GM23248 (cell line): ENCODE measurements at regions not wholly inside any gene's neighbourhood (a gene's known extent, or its start where the extent isn't known, plus 50 kb on each side); places are given as distances from the start of the nearest gene placed in this dataset.

Experiments
- DNase-seq: peaks from one replicate; pipeline ENCODE4 v3.0.0-alpha.2; 2015
- H2AFZ ChIP-seq: fragments of 200-600 bp; sonication (generic); 2 replicates; pipeline ENCODE4 v1.6.1; 2016; ENCODE audit warnings: antibody characterized with exemption
- H3F3A ChIP-seq: fragments of 200-600 bp; sonication (generic); 2 replicates; pipeline ENCODE4 v1.6.1; 2016; ENCODE audit warnings: mild to moderate bottlenecking, antibody characterized with exemption, mixed run types; ENCODE audit not compliant: insufficient read depth
- H3K27ac ChIP-seq: fragments of 200-600 bp; sonication (generic); 2 replicates; pipeline ENCODE4 v1.5.1; 2016; ENCODE audit warnings: mild to moderate bottlenecking
- H3K27me3 ChIP-seq: fragments of 200-600 bp; sonication (generic); replicated peaks from 2 replicates; pipeline ENCODE4 v1.6.1; 2016; ENCODE audit warnings: mild to moderate bottlenecking; ENCODE audit not compliant: insufficient read depth
- H3K36me3 ChIP-seq: fragments of 200-600 bp; sonication (generic); 2 replicates; pipeline ENCODE4 v1.6.1; 2016; ENCODE audit warnings: low read depth, mild to moderate bottlenecking
- H3K4me1 ChIP-seq: fragments of 200-600 bp; sonication (generic); 2 replicates; pipeline ENCODE4 v1.6.1; 2016; ENCODE audit warnings: mild to moderate bottlenecking; ENCODE audit not compliant: insufficient read depth
- H3K4me2 ChIP-seq: fragments of 200-600 bp; sonication (generic); one replicate; pipeline ENCODE4 v1.6.1; 2016; ENCODE audit warnings: mild to moderate bottlenecking; ENCODE audit not compliant: unreplicated experiment
- H3K4me3 ChIP-seq: fragments of 200-600 bp; sonication (generic); 2 replicates; pipeline ENCODE4 v1.5.1; 2016; ENCODE audit warnings: mild to moderate bottlenecking
- H3K79me2 ChIP-seq: fragments of 200-600 bp; sonication (generic); 2 replicates; pipeline ENCODE4 v1.6.1; 2016; ENCODE audit warnings: mild to moderate bottlenecking; ENCODE audit not compliant: insufficient read depth
- H3K9ac ChIP-seq: fragments of 200-600 bp; sonication (generic); 2 replicates; pipeline ENCODE4 v1.6.1; 2016; ENCODE audit warnings: mild to moderate bottlenecking
- H3K9me2 ChIP-seq: fragments of 200-600 bp; sonication (generic); 2 replicates; pipeline ENCODE4 v1.6.1; 2016; ENCODE audit warnings: mixed run types, mild to moderate bottlenecking, moderate library complexity; ENCODE audit not compliant: insufficient read depth
- H3K9me3 ChIP-seq: fragments of 200-600 bp; sonication (generic); one replicate; pipeline ENCODE4 v1.6.1; 2017; ENCODE audit warnings: low read depth
- H4K20me1 ChIP-seq: fragments of 200-600 bp; sonication (generic); 2 replicates; pipeline ENCODE4 v1.6.0; 2016; ENCODE audit not compliant: insufficient read depth
- EZH2 ChIP-seq: fragments of 200-600 bp; sonication (generic); IDR thresholded peaks from 2 replicates; pipeline ENCODE4 v1.6.1; 2018; ENCODE audit warnings: antibody characterized with exemption, mild to moderate bottlenecking; ENCODE audit not compliant: insufficient read depth, poor library complexity, severe bottlenecking
- EZH2phosphoT487 ChIP-seq: fragments of 200-600 bp; sonication (generic); IDR thresholded peaks from 2 replicates; pipeline ENCODE4 v1.6.1; 2018; ENCODE audit warnings: antibody characterized with exemption, moderate library complexity, mild to moderate bottlenecking, low read depth; ENCODE audit not compliant: insufficient read depth
- WGBS, 2 experiments: methylation state at CpG; one replicate each; pipeline ENCODE4 v1.1.6; 2015 to 2017; ENCODE audit warnings: low lambda C conversion rate in 2 of 2, low coverage in 1 of 2; ENCODE audit errors: missing lambda C conversion rate in 2 of 2; 5-methylcytosine and 5-hydroxymethylcytosine counted together
- in situ Hi-C: fragments of 300-500 bp; cut with MboI; formaldehyde crosslinking; loops from 2 replicates; pipeline ENCODE4 v1.15.0; 2020

DNA sequence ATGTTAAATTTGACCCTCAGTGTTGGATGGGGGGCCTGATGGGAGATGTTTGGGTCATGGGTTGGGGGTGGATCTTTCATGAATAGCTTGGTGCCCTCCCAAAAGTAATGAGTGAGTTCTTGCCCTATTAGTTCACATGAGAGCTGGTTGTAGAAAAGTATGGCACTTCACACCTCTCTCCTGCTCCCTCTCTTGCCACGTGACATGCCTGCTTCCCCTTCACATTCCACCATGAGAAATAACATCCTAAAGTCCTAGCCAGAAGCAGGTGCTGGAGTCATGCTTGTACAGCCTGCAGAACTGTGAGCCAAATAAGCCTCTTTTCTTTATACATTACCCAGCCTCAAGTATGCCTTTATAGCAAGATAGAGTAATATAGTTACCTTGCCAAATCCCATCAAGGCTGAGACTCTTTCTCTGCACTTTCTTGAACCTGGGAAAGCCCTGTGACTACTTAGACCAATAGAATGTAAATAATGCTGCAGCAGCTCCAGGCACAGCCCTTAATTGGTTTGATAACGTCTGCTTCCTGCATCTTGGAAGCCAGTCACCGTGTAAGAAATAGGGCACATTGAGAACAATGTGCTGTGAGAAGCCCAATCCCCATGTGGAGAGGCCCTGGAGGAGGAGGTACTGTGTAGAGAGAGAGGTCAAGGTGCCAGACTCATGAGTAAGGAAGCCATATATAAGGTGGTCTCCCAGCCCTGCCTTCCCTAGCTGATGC lies 88.0 kb upstream of the NAMPT start:
- Histone ChIP-seq H3K79me2 (no peaks in the 10 kb centered on the region), H3F3A (peaks cover 17% of the 10 kb centered on the region), H3K27ac (no peak overlapping the region), H3K27me3 (no peaks in the 10 kb centered on the region), H3K9ac (no peak overlapping the region), H3K4me2 (no peak overlapping the region), H2AFZ (no peak overlapping the region), H4K20me1 (no peaks in the 10 kb centered on the region), H3K9me3 (no peaks in the 10 kb centered on the region), H3K36me3 (no peaks in the 10 kb centered on the region), H3K4me3 (no peak overlapping the region), H3K4me1 (0 out of 2 replicates have a peak, but pooled peaks cover 4% of the 10 kb centered on the region), H3K9me2 (no peaks in the 10 kb centered on the region)
- no peak for DNase-seq
- 75 to 78% methylated on average over 3 of the region's 3 CpGs for WGBS, 2 experiments
- in situ Hi-C loops = no loop called here
- TF ChIP-seq EZH2 (no peak), EZH2phosphoT487 (no peak)

DNA sequence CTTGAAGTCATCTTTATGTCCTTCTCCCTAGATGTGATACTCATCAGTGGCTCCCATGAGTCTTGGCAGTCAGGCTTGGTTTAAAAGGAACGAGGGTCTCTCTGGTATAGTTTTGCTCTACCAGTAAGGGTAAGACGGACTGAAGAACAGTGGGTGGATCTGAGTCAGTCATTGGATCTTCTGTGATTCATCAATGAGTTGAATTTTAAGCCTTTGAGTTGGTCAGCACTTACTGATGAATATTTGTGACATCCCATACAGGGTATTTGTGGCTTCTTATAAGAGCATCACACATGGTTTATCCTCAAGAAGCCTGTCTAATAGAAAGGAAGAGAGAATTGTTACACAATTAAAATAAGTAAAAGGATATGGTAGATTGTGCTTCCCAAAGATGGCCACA lies 87.3 kb upstream of the NAMPT start:
- Histone ChIP-seq H3K4me1 (0 out of 2 replicates have a peak, but pooled peaks cover 4% of the 10 kb centered on the region), H3K9me2 (no peaks in the 10 kb centered on the region), H3K27ac (no peak overlapping the region), H3K27me3 (no peaks in the 10 kb centered on the region), H3K4me3 (no peak overlapping the region), H3K4me2 (no peak overlapping the region), H3K9ac (no peak overlapping the region), H3K36me3 (no peaks in the 10 kb centered on the region), H4K20me1 (no peaks in the 10 kb centered on the region), H3F3A (peaks cover 17% of the 10 kb centered on the region), H2AFZ (no peak overlapping the region), H3K9me3 (no peaks in the 10 kb centered on the region), H3K79me2 (no peaks in the 10 kb centered on the region)
- peak; percentile 55 for DNase-seq
- 12 to 17% methylated on average over 2 of the region's 2 CpGs for WGBS, 2 experiments
- in situ Hi-C loops = no loop called here
- no peak for TF ChIP-seq EZH2phosphoT487
- TF ChIP-seq EZH2 = no peak

DNA sequence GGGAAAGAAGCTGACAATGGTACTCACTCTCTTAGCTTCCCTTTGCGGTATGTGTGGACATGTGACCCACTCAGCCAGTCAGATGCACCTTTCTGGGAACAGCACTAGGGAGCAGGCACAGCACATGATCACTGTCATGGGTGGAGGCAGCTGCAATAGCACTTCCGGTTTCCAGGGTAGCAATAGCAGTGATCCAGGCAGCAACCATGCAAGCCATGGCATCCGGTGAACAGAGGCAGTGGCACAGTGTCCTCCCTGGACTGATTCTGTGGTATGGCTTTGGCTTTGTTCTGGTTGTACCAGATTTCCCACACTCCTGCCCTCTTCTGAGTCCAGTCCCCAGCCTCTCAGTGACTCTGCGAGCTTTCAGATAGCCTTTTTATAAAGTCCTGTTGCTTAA lies 86.8 kb upstream of the NAMPT start:
- TF ChIP-seq EZH2 (no peak), EZH2phosphoT487 (no peak)
- no peak for DNase-seq
- Histone ChIP-seq H3K79me2 (no peaks in the 10 kb centered on the region), H3K36me3 (no peaks in the 10 kb centered on the region), H3K9ac (no peak overlapping the region), H3K27me3 (no peaks in the 10 kb centered on the region), H2AFZ (no peak overlapping the region), H4K20me1 (no peaks in the 10 kb centered on the region), H3K4me3 (no peak overlapping the region), H3K4me1 (0 out of 2 replicates have a peak, but pooled peaks cover 4% of the 10 kb centered on the region), H3K27ac (no peak overlapping the region), H3K9me2 (no peaks in the 10 kb centered on the region), H3K4me2 (no peak overlapping the region), H3F3A (peaks cover 17% of the 10 kb centered on the region), H3K9me3 (no peaks in the 10 kb centered on the region)
- WGBS, 2 experiments = 82 to 91% methylated on average over 4 of the region's 4 CpGs
- in situ Hi-C loops = no loop called here

DNA sequence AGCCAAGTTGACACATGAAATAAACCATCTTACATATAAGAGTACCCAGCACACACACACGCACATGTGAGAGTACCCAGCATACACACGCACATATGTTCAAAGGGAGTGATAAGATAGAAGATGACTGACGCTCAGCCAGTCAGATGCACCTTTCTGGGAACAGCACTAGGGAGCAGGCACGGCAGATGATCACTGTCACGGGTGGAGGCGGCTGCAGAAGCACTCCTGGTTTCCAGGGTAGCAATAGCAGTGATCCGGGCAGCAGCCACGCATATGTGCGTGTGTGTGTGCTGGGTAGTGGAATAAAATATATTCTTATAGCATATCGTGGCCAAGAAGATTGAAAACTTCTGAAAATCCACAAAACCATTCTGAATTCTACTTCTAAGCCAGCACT lies 85.8 kb upstream of the NAMPT start:
- Histone ChIP-seq H3K9me3 (no peaks in the 10 kb centered on the region), H3K9ac (no peak overlapping the region), H3K9me2 (no peaks in the 10 kb centered on the region), H3K27me3 (no peaks in the 10 kb centered on the region), H3K27ac (no peak overlapping the region), H3K79me2 (no peaks in the 10 kb centered on the region), H3F3A (peaks cover 17% of the 10 kb centered on the region), H3K4me1 (0 out of 2 replicates have a peak, but pooled peaks cover 4% of the 10 kb centered on the region), H2AFZ (no peak overlapping the region), H3K4me2 (no peak overlapping the region), H3K4me3 (no peak overlapping the region), H3K36me3 (no peaks in the 10 kb centered on the region), H4K20me1 (no peaks in the 10 kb centered on the region)
- no peak for DNase-seq
- WGBS, 2 experiments = 94 to 99% methylated on average over 10 of the region's 10 CpGs
- no peak for TF ChIP-seq EZH2phosphoT487
- in situ Hi-C loops = no loop called here
